ENCODE measurements at regions not wholly inside any gene's neighbourhood (a gene's known extent, or its start where the extent isn't known, plus 50 kb on each side); places are given as distances from the start of the nearest gene placed in this dataset.
"Not testable (repeated sequence)": the region's sequence is repeated elsewhere in the genome, so short reads cannot be mapped to it uniquely, and the experiment has no call there.

DNA sequence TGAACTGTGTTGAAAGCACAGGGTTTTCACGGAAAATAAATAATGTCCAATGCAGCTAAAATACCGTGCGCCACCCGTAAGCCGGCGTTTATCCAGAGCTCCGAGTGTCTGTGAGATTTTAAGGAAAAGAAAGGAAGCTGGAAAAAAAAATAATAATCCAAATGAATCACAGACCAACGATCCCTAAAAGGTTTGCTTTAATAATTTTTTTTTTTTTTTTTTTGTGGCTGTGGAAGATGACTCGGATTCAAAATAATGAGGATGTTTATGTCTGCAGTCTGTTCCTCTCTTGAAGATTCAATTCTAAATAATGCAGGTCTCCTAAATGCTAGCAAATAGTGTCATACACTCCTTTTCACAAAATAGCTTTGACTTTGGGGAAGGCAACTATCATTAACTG, 84.6 kb upstream of the PPP2R3B start:
- H3K9me3 Mint-ChIP-seq, result peaks cover 8% of the 10 kb centered on the region
- POLR2A ChIA-PET, result no interaction called here
- CTCF ChIA-PET, result no interaction called here
- no peaks in the 10 kb centered on the region for H3K36me3 Mint-ChIP-seq (ENCODE audit: low read depth)
- H3K27ac Mint-ChIP-seq, result no peak overlapping the region
- no peaks in the 10 kb centered on the region for H3K27me3 Mint-ChIP-seq
- no peak for DNase-seq
- H3K4me3 Mint-ChIP-seq, result no peak overlapping the region
- H3K4me1 Mint-ChIP-seq, result no peaks in the 10 kb centered on the region

DNA sequence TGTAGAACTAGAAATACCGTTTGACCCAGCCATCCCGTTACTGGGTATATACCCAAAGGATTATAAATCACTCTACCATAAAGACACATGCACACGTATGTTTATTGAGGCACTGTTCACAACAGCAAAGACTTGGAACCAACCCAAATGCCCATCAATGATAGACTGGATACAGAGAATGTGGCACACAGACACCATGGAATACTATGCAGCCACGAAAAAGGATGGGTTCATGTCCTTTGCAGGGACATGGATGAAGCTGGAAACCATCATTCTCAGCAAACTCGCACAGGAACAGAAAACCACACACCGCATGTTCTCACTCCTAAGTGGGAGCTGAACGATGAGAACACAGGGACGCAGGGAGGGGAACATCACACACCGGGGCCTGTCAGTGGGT, 85.6 kb upstream of the PPP2R3B start:
- H3K9me3 Mint-ChIP-seq, POLR2A ChIA-PET: not testable (repeated sequence)

DNA sequence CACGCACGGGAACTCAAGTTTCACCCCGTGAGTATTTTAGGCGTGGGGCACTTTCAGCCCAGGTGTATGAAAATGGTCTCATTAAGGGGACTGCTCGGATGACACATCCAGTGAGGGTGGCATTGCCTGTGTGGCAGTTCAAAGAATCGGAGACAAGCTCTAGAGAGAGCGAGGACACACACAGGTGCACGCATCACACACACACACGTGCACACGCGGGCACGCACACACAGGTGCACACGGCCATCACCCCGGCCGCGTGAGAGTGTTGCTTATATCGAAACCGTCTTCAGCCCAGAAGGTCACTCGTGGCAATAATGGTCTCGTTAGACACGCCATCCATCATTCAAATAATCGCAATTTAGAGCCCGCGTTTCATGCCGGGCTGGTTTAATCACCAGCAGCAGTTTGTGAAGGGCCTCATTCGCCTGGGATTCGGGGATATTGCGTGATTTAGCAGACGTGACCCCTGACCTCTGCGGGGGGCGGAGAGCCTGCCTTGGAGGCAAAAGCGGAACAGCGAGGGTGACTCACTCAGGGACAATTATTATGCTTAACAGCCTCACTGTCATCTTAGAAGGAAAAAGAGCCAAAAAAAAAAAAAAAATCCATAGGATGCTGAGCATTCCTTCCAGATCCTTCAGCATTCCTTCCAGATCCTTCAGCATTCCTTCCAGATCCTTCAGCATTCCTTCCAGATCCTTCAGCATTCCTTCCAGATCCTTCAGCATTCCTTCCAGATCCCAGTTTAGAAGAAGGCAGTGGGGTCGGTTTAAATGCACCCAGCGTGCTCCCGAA, 89.4 kb upstream of the PPP2R3B start:
- no peak for DNase-seq
- ChIA-PET CTCF (no interaction called here), POLR2A (no interaction called here)
- Mint-ChIP-seq H3K4me3 (no peak overlapping the region), H3K4me1 (no peaks in the 10 kb centered on the region), H3K27ac (no peak overlapping the region), H3K27me3 (no peaks in the 10 kb centered on the region), H3K36me3 (ENCODE audit: low read depth) (no peaks in the 10 kb centered on the region), H3K9me3 (peaks cover 8% of the 10 kb centered on the region)

More for the DNA sequence above, 85.6 kb upstream of the PPP2R3B start:
- DNase-seq; H3K36me3 Mint-ChIP-seq (ENCODE audit: low read depth); H3K27ac Mint-ChIP-seq; H3K27me3 Mint-ChIP-seq; H3K4me1 Mint-ChIP-seq; H3K4me3 Mint-ChIP-seq; CTCF ChIA-PET: not testable (repeated sequence)

DNA sequence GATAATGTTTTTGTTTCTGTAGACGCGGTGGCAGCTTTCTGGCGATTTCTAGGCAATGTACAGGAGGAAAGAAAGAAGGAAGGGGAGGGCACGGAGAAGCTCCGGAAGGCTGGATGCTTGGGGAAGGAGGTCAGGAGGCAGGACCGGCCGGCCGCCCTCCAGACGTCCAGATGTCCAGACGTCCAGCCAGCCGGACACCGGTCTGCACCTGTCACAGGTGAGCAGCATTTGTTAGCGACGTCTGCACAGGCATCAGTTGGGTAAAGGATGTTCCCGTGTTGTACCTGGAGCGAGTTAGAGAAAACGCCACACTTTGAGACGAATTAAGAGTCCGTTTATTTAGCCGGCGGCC, 90.0 kb upstream of the PPP2R3B start:
- Mint-ChIP-seq H3K9me3 (peaks cover 4% of the 10 kb centered on the region), H3K27ac (no peak overlapping the region), H3K4me1 (no peaks in the 10 kb centered on the region), H3K4me3 (no peak overlapping the region), H3K36me3 (ENCODE audit: low read depth) (no peaks in the 10 kb centered on the region), H3K27me3 (no peaks in the 10 kb centered on the region)
- POLR2A ChIA-PET, result no interaction called here
- no peak for DNase-seq
- CTCF ChIA-PET, result no interaction called here

DNA sequence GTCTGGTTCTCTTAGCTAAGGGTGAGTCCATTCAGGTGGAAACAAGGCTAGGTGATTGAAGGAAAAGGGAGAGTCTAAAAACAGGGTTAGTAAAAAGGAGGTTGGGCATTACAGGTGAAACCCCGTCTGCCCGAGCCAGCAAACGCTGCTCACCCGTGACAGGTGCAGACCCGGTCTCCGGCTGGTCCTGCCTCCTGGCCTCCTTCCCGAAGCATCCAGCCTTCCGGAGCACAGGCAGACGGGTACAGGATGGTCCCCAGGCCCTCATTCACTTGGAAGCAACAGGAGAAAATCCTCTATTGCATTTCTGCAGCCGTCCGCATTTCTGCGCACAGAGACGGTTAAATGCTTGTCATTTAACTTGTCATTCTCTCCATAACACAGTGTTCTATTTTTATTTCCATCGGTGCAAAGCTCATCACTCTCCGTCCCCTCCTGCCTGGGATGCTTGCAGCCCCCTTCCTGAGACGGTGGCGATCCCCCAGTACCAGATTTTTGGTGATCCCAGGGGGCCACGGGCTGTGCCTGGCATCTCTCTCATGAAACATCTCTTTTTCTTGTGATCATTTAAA, 90.8 kb upstream of the PPP2R3B start:
- no peaks in the 10 kb centered on the region for H3K4me1 Mint-ChIP-seq
- no peak for DNase-seq
- CTCF ChIA-PET, result no interaction called here
- H3K27me3 Mint-ChIP-seq, result no peaks in the 10 kb centered on the region
- no peaks in the 10 kb centered on the region for H3K36me3 Mint-ChIP-seq (ENCODE audit: low read depth)
- peaks cover 7% of the 10 kb centered on the region for H3K9me3 Mint-ChIP-seq
- POLR2A ChIA-PET, result no interaction called here
- no peak overlapping the region for H3K4me3 Mint-ChIP-seq
- H3K27ac Mint-ChIP-seq, result no peak overlapping the region

DNA sequence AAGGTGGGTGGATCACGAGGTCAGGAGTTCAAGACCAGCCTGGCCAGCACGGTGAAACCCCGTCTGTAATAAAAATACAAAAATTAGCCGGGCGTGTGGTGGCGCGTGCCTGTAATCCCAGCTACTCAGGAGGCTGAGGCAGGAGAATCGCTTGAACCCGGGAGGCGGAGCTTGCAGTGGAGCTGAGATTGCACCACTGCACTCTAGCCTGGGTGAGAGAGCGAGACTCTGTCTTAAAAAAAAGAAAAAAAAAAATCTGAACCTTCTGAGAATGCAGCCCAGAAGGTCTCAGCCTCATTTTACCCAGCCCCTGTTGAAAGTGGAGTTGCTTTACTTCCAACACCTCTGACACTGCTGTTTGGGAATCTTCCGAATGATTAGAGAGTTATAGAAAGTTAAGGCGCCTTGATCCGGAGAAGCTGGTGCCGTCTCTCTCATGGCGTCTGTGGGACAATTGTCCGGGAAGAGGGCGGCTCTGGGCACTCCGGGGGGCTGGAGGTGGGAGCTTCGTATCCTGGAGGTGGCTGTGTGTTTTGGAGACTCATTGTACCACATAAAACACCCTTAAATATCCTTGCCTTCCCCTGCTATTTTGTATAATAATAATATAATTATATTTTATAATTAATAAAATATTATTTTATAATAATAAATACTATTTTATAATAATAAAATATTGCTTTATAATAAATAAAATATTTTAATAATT, 92.7 kb upstream of the PPP2R3B start:
- H3K27me3 Mint-ChIP-seq, result no peaks in the 10 kb centered on the region
- H3K9me3 Mint-ChIP-seq, result peaks cover 11% of the 10 kb centered on the region
- peak; percentile 17 for DNase-seq
- ChIA-PET CTCF (no interaction called here), POLR2A (no interaction called here)
- H3K27ac Mint-ChIP-seq, result no peak overlapping the region
- H3K36me3 Mint-ChIP-seq (ENCODE audit: low read depth), result no peaks in the 10 kb centered on the region
- no peak overlapping the region for H3K4me3 Mint-ChIP-seq
- H3K4me1 Mint-ChIP-seq, result no peaks in the 10 kb centered on the region

DNA sequence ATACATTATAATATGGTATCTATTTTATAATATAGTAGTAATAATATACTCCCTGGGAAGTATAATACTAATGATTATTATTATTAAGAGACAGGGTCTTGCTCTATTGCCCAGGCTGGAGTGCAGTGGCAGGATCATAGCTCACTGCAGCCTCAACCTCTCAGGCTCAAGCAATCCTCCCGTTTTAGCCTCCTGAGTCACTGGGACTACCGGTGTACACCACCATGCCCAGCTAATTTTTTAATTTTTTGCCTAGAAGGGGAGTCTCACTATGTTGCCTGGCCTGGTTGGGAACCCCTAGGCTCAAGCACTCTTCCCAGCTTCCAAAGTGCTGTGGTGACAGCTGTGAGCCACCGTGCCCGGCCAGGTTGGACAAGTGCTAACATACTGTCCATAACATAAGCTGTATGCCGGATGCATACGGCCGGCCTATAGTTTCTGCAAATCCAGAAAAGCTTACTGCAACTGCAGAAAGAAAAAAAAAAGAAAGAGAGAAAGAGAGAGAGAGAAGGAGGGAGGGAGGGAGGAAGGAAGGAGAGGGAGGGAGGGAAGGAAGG, 94.2 kb upstream of the PPP2R3B start:
- ChIA-PET CTCF (no interaction called here), POLR2A (no interaction called here)
- DNase-seq, result no peak
- Mint-ChIP-seq H3K9me3 (peaks cover 11% of the 10 kb centered on the region), H3K4me3 (no peak overlapping the region), H3K36me3 (ENCODE audit: low read depth) (no peaks in the 10 kb centered on the region), H3K27ac (no peak overlapping the region), H3K27me3 (no peaks in the 10 kb centered on the region), H3K4me1 (no peaks in the 10 kb centered on the region)

DNA sequence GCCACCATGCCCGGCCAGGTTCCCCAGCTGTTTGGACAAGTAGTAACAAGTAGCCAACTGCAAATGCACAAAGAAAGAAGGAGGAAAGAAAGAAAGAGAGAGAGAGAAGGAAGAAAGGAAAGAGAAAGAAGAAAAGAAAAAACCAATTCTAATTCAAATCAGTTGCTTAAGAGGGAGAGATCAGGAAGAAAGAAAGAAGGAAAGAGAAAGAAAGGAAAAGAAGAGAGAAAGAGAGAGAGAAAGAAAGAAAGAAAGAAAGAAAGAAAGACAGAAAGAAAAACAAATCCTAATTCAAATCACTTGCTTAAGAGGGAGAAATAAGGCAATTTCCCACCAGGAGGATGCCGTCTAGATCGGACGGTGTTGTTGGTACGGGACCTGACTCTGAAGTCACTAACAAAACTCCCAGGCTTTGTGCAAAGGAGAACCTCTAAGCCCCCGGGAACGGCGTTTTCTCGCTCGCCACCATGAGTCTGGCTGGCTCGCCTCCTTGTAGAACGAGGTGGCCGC, 95.5 kb upstream of the PPP2R3B start:
- H3K27ac Mint-ChIP-seq, result no peak overlapping the region
- no peak for DNase-seq
- H3K4me3 Mint-ChIP-seq, result no peak overlapping the region
- no peaks in the 10 kb centered on the region for H3K36me3 Mint-ChIP-seq (ENCODE audit: low read depth)
- POLR2A ChIA-PET, result no interaction called here
- H3K27me3 Mint-ChIP-seq, result no peaks in the 10 kb centered on the region
- H3K4me1 Mint-ChIP-seq, result no peaks in the 10 kb centered on the region
- CTCF ChIA-PET, result no interaction called here
- peaks cover 11% of the 10 kb centered on the region for H3K9me3 Mint-ChIP-seq

DNA sequence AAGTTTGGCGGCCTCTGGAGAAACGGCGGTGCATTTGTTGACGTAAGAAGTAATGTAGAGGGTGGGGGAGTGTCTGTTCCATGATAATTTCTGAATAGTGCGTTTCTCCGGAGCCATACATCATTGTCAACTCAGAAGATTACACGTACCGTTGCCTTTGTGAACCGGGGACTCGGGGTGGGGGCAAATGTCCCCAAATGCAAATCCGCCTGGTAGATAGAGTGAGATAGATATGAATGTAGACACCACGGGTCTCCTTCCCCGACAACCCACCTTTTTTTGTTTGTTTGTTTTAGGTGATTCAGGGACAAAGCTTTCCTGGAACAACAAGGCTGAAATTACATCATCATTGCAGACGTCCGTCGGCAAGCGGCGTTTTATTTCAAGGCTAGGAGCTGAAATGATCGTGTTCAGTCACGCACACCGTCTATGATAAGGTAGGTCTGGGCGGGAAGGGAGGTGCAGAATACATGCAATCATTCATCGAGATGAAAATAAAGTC, 96.0 kb upstream of the PPP2R3B start:
- Mint-ChIP-seq H3K4me1 (no peaks in the 10 kb centered on the region), H3K36me3 (ENCODE audit: low read depth) (no peaks in the 10 kb centered on the region), H3K27me3 (no peaks in the 10 kb centered on the region), H3K9me3 (peaks cover 11% of the 10 kb centered on the region), H3K4me3 (no peak overlapping the region), H3K27ac (no peak overlapping the region)
- DNase-seq, result no peak
- ChIA-PET POLR2A (no interaction called here), CTCF (no interaction called here)

DNA sequence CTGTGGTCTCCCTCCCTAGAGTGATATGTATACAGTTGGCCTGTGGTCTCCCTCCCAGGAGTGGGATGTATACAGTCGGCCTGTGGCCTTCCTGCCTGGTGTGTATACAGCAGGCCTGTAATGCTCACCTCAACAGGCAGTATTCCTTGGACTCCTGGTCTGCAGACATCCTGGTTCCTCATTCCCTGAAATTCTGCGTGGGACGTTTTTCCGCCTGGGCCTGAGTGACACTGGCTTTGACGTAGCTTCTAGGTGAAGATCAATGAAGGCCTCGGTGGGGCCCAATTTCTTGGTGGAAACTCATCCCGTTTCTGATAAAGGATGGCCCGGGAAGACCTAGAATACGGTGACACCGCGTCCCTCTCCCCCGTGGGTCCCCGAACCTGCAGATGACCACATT, 98.7 kb upstream of the PPP2R3B start:
- no peaks in the 10 kb centered on the region for H3K27me3 Mint-ChIP-seq
- POLR2A ChIA-PET, result no interaction called here
- H3K36me3 Mint-ChIP-seq (ENCODE audit: low read depth), result no peaks in the 10 kb centered on the region
- no peaks in the 10 kb centered on the region for H3K4me1 Mint-ChIP-seq
- CTCF ChIA-PET, result no interaction called here
- DNase-seq, result no peak
- H3K9me3 Mint-ChIP-seq, result peaks cover 11% of the 10 kb centered on the region
- H3K27ac Mint-ChIP-seq, result no peak overlapping the region
- no peak overlapping the region for H3K4me3 Mint-ChIP-seq

DNA sequence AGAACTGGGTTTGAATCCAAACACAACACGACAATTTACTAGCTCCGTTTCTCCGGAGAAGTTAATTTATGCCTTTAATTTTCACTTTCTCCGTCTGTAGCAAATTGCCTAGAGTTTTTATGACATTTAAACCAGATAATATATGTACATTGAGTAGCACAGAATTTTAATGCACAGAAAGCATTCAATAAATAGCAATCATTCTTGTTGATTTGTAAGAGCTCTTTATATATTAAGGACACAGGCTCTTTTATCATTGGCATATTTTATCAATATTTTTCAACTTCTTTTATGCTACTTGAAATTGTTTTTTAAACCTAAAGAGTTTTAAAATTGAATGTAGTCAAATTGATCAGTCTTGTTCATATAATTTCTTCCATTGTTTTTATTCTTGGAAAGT, 99.6 kb upstream of the PPP2R3B start:
- CTCF ChIA-PET, result no interaction called here
- H3K9me3 Mint-ChIP-seq, result peaks cover 11% of the 10 kb centered on the region

DNA sequence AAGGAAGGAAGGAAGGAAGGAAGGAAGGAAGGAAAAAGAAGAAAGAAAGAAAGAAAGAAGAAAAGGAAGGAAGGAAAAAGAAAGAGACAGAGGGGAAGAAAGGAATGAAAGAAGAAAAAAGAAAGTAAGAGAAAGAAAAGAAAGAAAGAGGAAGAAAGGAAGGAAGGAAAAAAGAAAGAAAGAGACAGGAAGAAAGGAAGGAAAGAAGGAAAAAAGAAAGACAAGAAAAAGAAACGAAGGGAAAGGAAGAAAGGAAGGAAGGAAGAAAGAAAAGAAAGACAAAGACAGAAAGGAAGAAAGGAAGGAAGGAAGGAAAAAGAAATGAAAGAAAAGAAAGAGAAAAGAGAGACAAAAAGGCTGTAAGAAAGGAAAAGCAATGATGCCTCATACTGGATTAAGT, 101.1 kb upstream of the PPP2R3B start:
- Mint-ChIP-seq H3K27ac (no peak overlapping the region), H3K4me1 (no peaks in the 10 kb centered on the region), H3K27me3 (no peaks in the 10 kb centered on the region), H3K9me3 (peaks cover 6% of the 10 kb centered on the region), H3K4me3 (no peak overlapping the region), H3K36me3 (ENCODE audit: low read depth) (no peaks in the 10 kb centered on the region)
- CTCF ChIA-PET, result no interaction called here
- DNase-seq, result no peak
- POLR2A ChIA-PET, result no interaction called here

More for the DNA sequence above, 99.6 kb upstream of the PPP2R3B start:
- Mint-ChIP-seq H3K36me3 (ENCODE audit: low read depth) (no peaks in the 10 kb centered on the region), H3K4me1 (no peaks in the 10 kb centered on the region), H3K27ac (no peak overlapping the region), H3K27me3 (no peaks in the 10 kb centered on the region), H3K4me3 (no peak overlapping the region)
- POLR2A ChIA-PET, result no interaction called here
- no peak for DNase-seq

DNA sequence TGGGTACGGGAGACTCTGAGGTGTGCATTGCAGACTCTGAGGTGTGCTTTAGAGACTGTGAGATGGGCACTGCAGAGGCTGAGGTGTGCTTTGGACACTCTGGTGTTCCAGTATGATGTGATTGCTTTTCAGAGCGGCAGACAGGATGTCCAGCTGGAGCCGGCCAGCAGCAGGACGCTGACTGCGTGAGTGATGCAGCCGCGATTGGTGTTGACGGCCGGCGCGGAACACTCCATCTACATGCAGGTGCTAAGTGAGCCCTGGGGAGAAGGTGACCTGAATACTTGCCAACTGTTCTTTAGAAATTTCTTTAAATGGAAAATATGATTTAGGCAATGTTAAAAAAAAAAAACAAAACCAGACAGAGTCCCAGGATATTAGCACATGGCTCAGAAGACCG, 103.1 kb upstream of the PPP2R3B start:
- H3K27me3 Mint-ChIP-seq, result no peaks in the 10 kb centered on the region
- peaks cover 2% of the 10 kb centered on the region for H3K9me3 Mint-ChIP-seq
- H3K4me3 Mint-ChIP-seq, result no peak overlapping the region
- POLR2A ChIA-PET, result no interaction called here
- no peaks in the 10 kb centered on the region for H3K4me1 Mint-ChIP-seq
- no peak for DNase-seq
- no peak overlapping the region for H3K27ac Mint-ChIP-seq
- CTCF ChIA-PET, result no interaction called here
- H3K36me3 Mint-ChIP-seq (ENCODE audit: low read depth), result no peaks in the 10 kb centered on the region
